Stimulated activated naive CD8-positive, alpha-beta T cell treated with anti-CD3 and anti-CD28 coated beads, Interleukin-15, Interleukin-2, amounts not matched to agents 100 U/mL and 50 U/mL, for 24 hours (primary cell): ENCODE measurements at regions not wholly inside any gene's neighbourhood (a gene's known extent, or its start where the extent isn't known, plus 50 kb on each side); places are given as distances from the start of the nearest gene placed in this dataset.
"Not testable (repeated sequence)": the region's sequence is repeated elsewhere in the genome, so short reads cannot be mapped to it uniquely, and the experiment has no call there.

ENCODE experiments used
- ATAC-seq: fragments of 150-1000 bp; cut with Tn5 transposase; one replicate; pipeline ENCODE4 v1.10.0; 2021
- DNase-seq: peaks from one replicate; pipeline ENCODE4 v3.0.0; 2021

DNA sequence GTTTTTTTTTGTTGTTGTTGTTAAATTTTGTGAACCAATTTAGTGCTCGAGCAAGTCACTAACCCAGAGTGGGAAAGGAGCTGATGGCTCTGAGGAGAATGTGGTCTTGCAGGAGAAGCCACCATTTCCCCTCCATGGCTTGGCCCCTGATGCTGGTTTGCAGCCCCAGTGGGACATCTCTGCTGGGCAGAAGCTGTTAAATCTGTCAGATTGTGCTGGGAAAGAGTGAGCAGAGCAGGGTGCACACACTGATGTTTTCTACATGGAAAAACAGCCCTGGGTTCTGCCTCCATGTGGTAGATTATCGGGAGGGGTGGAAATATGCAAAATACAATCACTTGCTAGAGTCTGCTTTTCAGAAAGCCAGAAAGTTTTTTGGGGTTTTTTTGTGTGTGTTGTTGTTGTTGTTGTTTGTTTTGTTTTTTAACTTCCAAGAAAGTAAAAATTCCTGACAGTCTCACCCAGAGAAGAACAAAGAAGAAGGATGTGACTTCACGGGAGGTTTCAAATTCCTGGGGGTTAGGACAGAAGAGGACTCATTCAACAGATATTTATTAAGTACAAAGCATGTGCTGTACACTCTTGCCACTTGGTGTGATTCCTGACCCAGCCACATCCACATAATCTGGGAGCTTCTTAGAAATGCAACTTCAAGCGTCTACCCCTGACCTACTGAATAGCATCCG, 133.7 kb downstream of the FOXB1 start:
- no peak for ATAC-seq
- DNase-seq = no peak

DNA sequence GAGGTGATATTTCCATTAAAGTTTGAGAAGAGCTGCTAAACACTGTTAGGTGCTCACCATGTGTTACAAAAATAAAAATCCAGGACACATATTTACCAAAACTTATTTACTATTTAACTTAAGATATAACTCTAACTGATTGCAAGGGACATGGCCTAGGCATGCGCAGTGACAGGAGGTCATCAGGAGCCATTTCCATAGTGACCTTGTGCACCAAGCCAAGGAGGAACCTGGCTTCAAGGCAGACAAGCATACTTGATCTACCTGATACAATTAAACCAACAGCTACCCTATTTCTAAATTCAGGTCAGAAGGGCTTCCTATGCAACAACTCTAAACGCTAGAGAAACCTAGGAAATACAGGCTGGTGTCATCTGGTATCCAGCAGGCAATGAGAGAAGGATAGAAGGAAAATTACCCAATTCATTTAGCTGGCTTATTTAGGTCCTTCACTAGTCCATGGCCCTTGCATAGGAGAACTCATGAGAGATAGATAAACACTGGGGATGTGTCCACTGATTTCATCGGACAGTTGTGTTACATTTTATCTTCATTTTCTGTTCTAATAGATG, 134.4 kb downstream of the FOXB1 start:
- no peak for ATAC-seq

DNA sequence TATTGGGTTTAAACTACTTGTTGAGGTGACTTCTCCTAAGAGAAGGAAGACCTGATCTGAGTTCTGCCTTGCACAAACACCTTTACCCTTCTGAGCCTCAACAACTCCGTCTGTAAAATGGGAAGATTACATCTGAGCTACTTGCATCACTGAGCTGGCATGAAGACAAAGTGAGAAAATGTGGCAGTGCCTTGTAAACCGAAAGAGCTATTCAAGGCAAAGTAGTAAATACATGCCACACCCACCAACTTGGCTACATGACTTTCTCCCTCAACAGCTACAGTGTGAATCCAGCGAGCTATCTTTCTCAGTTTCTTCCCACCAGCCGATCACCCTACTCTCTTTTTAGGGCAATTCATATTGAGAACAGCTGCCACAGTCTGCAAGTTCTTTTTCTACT, 148.3 kb downstream of the FOXB1 start:
- ATAC-seq (no peak), DNase-seq (no peak)

More for the DNA sequence above, 134.4 kb downstream of the FOXB1 start:
- no peak for DNase-seq

DNA sequence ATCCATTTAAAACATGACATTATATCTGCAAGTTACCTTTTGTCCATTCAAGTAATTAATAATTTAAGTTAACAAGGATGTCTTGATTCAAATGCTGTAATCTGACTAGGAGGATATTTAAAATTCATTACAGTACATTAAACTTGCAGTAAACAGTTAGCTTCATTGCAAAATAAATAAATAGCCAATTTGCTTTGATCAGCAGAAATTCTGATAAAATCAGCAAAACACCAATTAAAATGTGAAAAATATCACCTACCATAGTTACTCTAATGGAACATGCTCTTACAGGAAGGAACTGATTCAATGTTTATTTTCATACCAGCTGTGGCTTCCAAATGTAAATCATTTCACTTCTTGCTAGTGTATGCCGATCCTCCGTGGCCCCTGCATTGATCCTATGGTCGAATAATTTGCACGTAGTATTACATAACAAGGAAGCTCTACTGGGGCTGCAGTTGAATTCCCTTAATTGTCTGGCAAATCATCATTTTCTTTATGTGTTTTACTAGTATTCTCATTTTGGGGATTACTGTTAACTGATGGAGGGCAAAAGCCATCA, 150.7 kb downstream of the FOXB1 start:
- ATAC-seq (no peak), DNase-seq (no peak)

DNA sequence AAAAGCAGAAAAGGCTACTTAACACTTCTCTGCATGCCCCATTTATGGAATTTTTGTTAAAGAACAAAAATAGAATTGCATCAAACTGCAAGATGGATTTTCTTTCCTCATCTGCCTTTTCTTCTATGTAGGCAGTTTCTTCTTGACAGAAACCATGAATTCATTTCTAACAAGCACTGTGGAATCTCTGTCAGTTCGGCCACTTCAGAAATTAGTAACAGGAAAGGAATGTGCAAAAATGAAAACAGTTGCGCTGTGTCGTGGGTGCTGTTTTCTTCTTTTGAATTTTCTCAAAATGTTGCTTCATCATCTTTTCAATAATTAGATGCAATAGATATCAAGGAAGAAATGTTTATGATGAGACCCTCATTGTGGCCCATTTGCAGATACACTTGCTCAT, 151.6 kb downstream of the FOXB1 start:
- ATAC-seq (no peak), DNase-seq (no peak)

DNA sequence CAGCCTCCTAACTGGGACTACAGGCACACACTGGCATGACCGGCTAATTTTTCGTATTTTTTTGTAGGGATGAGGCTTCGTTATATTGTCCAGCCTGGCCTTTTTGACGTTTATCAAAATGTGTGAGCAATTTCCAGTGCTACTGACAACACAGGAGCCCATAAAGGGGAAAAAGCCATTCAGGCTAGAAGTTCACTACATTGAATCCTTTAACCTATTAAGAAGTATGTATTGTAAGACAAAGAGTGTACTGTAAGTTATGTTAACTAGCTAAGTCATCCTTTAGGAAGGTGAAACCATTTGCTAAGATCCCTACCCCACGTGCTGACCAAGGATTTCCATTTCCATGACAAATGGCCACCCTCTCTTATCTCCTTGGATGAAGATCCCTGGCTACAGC, 156.8 kb downstream of the FOXB1 start:
- ATAC-seq (no peak), DNase-seq (no peak)

DNA sequence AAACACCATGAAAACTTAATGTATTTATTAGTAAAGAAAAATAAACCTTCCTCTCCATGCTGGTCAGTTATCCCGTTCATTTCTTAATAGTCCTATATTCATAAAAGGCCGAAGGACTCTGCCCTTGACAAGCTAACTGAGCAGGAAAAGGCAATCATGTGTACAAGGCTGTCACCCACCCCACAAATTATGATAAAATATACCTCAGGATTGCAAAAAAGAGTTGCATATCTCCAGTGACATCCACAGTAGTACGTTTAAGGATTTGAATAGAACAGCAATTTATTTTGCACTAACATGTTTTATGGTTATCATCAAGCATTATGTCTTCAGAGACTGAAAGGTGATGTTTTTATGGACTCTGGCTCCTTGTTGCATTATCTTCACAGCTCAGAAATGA, 157.6 kb downstream of the FOXB1 start:
- ATAC-seq = no peak
- DNase-seq = no peak

DNA sequence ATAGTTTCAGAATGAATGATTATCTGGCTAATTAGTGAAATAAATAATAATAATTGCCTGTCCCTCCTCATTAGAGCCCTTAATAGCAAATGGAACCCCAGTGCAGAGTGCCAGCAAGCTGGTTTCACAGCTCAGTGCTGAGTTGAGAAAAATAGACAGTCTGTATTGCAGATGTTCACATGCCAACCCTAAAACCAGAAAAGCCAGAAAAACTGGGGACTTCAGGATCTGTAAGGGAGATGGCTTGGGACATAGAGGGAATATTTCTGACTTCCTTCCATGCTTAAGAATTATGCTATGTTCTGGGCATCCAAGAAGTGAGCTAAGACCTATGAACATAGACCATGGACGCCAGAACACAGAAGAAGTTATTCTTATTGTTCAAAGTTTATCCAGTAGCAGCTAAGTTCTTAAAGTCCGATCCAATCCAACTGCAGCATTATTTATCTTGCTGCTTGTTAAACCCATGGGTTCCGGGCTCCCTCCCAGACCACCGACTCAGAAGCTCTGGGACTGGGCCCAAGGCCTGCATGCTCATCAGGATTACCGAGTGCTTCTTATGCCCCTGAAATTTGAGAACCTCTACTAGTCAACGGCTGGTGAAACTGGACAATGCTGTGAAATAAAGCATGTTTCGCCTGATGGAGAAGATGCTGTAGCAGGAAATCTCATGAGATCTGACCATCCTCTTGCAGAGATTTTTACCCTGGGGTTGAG, 158.3 kb downstream of the FOXB1 start:
- DNase-seq = no peak
- no peak for ATAC-seq

DNA sequence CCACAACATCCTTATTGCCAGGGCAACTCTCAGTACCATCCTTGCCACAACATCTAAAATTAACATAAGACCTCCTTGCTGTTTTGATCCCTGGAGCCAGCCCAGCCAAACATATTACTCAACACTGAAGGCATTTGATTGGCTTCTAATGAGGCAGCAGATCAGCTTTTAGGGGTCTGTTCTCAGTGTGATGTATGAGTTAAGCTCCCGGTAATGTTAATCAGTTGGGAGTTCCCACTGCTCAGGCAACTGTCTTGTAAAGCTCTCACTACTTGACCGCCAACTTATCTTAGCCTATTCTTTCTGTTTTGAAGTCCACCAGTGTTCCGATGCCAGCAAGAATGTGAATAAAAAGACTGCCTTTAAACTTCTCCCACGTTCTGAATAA, 158.9 kb downstream of the FOXB1 start:
- no peak for ATAC-seq
- DNase-seq = no peak

DNA sequence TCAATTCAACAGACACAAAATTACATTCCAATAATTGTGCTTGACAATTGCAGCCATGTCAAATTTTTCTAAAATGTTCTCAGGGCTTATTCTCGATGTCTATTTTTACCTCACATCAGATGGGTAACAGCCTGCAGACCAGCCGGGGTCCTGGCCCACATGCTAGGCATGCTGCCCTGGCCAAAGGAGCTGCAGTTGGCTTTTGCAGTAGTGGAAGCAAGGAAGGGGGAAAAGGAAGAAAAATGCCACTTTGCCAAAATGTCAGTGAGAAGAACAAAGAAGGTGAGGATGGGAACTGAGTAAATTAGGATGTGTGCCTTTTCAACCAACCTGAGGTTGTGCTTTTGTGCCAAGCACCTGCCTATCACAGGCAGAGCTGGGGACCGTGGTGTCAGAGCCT, 161.0 kb downstream of the FOXB1 start:
- no peak for ATAC-seq
- no peak for DNase-seq

DNA sequence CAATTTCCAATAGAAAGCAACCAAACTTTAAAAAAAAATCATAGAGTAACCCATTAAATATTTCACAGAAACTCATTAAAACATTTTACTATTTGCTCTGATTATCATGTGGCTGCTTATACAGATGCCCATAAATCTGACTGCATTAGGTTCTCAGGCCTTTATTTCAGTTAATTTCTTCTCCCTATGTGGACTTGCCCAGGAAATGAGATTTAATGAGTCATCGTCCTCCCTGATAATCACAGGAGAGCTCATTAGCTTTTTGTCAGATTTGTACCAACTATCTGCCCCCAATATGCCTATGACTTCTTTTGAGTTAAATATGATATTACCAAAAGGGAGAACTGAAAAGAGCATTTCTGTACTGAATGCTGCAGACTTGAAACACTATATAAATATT, 168.0 kb downstream of the FOXB1 start:
- ATAC-seq (no peak), DNase-seq (no peak)

DNA sequence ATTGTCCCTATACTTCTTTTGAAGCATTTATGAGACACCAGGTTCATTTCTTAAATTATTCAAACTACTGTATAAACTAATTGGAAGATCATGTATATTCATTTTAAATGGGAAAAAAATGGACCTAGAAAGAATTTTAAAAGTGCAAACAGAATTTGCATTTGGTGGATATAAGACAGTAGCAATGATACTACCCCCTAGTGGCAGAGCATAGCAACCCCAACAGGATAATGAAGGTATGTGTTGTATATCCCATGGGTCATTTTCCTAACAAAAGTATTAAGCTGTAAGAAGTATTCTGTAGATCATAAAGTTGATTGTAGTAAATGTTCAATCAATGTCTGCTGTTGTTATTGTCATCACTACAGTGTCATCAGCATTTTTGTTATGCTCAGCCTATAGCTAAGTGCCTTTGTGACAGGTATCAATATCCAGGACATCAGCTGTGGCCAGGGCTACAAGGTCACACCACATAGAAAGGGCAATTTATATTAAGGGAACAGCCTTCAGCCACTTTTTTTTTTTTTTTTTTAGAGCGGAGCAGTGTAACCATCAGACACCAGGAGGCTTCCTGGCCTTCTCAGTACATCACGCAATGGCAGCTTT, 175.8 kb downstream of the FOXB1 start:
- no peak for ATAC-seq
- DNase-seq = peak; percentile 17

DNA sequence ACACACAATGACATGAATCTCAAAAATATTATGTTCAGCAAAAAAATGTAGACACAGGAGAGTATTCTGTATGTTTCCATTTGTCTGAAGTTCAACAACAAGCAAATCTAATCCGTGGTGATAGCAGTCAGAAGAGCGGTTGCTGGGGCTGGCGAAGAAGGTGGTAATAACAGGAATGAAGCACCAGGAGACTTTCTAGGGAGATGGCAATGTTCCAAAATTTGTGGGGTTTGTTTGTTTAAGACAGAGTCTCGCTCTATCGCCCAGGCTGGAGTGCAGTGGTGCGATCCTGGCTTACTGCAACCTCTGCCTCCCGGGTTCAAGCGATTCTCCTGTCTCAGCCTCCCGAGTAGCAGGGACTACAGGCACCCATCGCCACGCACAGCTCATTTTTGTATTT, 177.8 kb downstream of the FOXB1 start:
- ATAC-seq, DNase-seq: not testable (repeated sequence)

DNA sequence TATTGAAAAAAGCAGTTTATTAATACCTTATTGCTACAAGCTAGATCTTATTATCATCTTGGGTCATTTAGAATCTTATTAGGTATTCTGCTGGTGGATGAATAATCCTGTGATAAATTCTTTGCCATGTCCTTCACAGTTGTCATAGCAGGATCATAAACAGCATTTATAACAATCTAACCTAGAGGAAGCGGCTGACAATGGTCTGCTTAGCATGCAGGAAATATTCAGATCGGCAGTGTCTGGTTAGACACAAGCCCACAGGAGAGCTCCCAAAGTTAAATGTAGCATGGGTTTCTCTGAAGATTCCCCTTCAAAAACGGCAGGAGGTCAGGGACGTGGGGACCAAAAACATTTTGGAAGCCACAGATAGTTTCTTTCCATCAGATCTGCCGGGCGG, 179.3 kb downstream of the FOXB1 start:
- ATAC-seq (no peak), DNase-seq (no peak)

DNA sequence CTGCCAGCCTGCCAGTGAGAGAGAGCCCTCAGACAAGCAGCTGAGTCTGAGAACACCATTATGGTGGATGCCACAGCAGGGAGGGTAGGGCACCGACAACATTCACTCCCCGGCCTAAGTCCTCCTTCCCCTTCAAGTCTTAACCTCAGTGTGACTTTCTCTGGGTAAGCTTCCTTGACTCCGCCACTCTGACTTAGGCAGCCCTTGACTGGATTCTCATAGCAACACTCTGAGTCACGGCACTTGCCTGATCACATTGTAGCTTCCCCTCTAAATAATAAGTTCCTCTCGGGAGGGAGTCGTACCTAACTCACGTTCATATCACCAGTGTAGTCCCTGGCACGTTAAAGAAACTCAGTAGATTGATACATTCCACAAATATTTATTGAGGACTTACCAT, 180.5 kb downstream of the FOXB1 start:
- ATAC-seq (no peak), DNase-seq (no peak)

DNA sequence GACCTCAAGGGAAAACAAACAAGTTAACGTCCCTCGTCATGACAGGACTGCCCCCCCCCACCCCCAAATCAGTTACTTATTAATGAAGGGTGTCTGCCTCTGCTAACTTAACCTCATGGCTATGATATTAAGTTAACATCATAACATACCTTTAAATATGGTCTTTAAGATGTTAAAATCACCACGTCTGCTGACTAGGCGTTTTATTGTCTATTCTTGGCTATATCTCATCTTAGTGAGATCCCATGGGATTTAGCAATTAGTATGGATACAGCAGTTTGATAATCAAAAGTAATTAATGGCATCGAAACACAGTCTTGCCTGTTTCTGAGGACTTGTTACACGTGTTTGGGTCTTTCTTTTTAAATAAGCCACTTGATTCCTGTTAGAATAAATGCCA, 186.9 kb downstream of the FOXB1 start:
- DNase-seq (no peak), ATAC-seq (no peak)

DNA sequence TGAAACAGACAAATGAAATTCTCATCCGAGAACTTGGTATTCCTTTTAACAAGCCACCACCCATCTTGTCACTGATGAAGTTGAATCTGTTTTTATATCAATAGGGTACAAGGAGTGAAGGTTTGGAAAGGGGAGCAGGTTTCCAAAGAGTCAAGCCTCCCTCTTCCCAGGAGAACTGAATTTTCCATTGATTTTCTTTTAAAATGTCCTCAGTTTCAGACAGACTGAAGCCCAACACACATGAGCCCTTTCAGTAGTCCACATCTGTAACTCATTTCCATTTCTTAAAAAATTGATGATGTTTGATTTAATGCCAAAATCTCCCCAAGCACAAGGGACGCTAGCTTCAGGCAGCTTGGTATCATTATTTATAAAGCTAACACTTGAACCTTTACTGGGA, 187.7 kb downstream of the FOXB1 start:
- DNase-seq (no peak), ATAC-seq (no peak)

DNA sequence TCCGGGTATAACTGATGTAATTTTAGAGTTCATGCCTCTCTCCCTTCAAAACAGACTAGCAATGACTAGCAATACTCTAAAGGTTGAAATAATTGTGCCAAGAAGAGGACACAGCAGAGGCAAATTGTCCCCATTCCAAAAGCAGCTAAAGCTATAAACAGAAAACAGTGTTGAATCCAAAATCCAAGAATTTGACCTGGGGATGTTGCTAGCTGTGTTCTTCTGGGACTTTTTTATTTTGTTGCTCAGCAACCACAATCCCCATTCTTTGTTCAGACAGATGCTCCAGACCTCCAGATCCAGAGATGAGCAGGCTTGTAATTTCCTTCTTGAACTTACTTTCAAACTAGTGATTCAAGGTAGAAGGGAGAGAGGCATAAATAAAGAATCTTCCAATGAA, 191.5 kb downstream of the FOXB1 start:
- DNase-seq (no peak), ATAC-seq (no peak)

DNA sequence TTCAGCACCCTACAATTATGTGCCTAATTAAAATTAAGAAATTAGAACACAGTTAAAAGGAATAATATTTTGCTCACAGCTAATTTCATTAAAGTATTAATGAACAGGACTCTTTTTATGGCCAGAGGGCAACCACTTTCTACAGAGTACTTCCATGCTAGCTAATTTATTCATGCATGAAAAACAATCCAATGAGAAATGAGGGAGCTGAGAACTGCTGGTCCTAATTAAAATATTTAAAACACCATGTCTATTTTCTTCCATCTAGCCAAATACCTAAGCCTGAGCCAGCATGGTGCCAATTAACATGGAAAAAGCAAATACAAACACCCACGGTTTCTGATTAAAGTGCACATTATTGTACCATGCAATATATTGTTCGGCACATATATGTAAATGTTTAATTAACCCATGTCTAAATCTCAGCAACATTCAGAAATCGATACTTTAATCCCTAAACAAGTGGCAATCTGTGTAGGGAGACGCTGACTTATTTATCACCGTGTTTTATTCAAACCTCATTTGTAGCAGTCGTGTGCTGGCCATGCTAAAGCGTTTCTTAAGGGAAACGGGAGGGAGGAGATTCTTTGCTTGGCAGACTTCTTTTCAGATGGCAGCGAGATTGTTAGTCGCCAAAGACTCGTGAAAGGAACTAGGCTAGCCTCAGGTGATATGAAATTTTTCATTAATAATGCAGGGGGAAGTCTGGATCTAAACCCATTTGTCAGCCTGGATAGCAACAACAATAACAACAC, 193.5 kb downstream of the ANXA2 start:
- DNase-seq (no peak), ATAC-seq (no peak)

DNA sequence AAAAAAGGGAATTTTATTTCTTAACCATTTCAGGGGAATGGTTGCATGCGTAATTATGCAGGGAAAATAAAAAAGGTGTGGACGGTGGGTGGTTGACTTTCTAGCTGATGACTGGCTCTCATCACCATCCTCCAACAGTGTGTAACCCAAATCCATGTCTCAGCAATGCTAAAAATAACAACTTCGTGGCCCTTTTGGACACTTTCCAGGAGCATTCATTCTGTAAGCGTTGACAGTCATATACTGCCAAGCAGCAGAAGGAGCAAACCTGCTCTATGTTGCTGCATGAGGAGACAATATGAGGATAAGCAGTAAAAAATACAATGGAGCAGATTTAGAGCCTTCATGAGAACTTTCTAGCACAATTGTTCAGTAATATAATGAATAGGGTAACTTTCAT, 189.1 kb downstream of the ANXA2 start:
- DNase-seq (no peak), ATAC-seq (no peak)

DNA sequence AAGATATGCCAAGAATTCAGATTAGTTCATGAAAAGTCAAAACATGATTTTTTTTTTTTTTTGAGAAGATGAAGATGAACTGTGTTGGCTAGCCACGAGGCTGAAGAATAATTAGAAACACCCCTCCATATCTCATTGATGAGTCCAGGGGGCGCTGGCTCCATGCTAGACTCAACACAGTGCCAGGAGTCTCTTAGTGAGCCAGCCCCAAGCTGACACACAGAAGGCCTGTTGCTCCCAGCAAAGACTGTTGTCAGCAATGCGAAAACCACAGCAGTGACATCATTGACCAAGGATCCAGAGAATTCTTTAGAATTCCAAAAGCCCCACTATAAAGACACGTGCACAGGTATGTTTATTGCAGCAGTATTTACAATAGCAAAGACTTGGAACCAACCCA, 185.2 kb downstream of the ANXA2 start:
- ATAC-seq (no peak), DNase-seq (no peak)

DNA sequence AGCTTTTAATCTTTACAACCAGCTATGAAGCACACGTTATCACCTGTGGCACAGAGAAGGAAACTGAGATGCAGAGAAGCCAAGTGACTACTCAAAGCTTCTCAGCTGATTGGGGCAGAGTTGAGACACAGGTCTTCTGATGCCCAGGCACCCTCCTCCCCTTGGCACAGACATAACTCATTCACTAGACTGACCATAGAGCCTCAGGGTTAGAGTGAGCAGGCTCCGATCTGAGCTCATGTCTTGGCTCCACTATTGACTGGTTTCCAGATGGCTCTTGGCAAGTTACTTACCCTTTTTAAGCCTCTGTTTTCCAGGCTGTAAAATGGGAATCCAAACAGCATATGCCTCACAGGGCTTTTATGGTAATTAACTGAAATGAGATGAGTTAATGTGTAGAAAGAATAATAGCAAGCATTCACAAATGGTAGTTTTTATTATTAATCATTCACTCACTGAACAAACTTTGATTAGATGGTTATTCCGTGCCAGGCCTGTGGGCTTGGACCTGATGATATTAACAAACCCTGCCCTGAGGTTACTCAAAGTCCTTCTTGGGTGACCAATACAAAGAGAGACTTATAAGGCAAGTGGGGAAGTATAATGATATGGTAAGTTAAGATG, 184.3 kb downstream of the ANXA2 start:
- no peak for ATAC-seq

More for the DNA sequence above, 184.3 kb downstream of the ANXA2 start:
- no peak for DNase-seq
